ENCODE measurements at regions not wholly inside any gene's neighbourhood (a gene's known extent, or its start where the extent isn't known, plus 50 kb on each side); places are given as distances from the start of the nearest gene placed in this dataset.
"Not testable (repeated sequence)": the region's sequence is repeated elsewhere in the genome, so short reads cannot be mapped to it uniquely, and the experiment has no call there.

DNA sequence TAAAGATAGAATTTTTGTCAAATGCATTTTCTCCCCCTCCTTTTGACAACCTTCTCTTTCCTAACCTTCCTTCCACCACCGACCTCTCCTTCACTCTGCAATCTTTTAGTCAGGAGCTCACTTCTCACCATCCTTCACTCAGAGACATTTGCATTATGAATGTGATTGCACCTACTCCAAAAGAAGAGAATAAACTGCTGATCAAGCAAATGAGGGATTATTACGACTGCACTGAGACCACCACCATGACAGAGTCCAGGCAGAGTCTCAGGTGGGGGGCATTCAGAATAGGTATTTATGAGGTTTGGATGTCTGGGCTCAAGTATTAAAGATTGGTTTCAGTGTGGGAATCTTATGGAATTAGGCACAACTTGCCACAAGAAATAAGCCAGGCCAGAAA is 483.9 kb downstream of the PTH2R start:
- TF ChIP-seq, protein P1, sequence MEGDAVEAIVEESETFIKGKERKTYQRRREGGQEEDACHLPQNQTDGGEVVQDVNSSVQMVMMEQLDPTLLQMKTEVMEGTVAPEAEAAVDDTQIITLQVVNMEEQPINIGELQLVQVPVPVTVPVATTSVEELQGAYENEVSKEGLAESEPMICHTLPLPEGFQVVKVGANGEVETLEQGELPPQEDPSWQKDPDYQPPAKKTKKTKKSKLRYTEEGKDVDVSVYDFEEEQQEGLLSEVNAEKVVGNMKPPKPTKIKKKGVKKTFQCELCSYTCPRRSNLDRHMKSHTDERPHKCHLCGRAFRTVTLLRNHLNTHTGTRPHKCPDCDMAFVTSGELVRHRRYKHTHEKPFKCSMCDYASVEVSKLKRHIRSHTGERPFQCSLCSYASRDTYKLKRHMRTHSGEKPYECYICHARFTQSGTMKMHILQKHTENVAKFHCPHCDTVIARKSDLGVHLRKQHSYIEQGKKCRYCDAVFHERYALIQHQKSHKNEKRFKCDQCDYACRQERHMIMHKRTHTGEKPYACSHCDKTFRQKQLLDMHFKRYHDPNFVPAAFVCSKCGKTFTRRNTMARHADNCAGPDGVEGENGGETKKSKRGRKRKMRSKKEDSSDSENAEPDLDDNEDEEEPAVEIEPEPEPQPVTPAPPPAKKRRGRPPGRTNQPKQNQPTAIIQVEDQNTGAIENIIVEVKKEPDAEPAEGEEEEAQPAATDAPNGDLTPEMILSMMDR (IDR thresholded peaks at IDR 0.05) = no peak
- no peak for TF ChIP-seq ZFX (IDR thresholded peaks at IDR 0.05; ENCODE audit: borderline replicate concordance)
- no peak overlapping the region for H3K27ac ChIP-seq

DNA sequence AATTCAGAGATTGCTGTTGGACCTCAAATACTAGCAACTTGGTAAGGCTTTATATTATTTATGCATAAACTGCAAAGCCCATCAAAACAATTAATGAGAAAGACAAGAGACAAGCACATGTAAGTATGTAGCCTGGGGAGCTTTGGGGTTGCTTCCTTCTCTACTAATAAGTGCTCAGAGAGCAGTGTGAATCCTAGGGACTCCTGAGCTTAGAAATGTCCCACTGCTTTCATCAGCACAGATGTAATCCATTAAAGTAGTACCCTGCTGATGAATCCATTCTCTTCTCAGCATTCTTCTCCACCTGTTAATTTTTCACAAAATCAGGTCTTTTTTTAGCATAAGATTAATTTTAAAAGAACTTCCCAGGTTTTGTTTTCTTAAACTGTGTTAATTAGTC is 485.6 kb downstream of the PTH2R start:
- no peak for TF ChIP-seq ZFX (IDR thresholded peaks at IDR 0.05; ENCODE audit: borderline replicate concordance)
- TF ChIP-seq, protein P1 (IDR thresholded peaks at IDR 0.05) = no peak
- no peak overlapping the region for H3K27ac ChIP-seq

DNA sequence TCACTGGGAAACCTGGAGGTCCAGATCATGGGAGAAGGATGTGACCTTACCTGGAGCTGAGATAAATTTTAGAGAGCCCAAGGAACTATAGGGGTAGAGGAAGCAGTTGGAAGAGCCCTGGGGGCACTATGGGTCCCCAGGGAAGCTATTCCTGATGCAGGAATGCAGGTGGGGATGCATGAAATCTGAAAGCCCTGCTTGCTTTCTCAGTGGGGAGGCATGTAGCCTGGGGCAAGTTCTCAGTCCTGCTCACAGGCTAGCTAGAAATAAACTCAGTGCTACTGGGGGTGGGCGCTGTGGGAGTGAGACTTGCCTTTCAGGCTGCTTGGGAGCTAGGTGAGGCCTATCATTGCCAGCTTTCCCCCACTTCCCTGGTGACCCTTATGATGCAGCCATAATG is 499.7 kb downstream of the PTH2R start:
- no peak for TF ChIP-seq ZFX (IDR thresholded peaks at IDR 0.05; ENCODE audit: borderline replicate concordance)
- TF ChIP-seq, protein P1 (IDR thresholded peaks at IDR 0.05) = no peak
- H3K27ac ChIP-seq = no peak overlapping the region

DNA sequence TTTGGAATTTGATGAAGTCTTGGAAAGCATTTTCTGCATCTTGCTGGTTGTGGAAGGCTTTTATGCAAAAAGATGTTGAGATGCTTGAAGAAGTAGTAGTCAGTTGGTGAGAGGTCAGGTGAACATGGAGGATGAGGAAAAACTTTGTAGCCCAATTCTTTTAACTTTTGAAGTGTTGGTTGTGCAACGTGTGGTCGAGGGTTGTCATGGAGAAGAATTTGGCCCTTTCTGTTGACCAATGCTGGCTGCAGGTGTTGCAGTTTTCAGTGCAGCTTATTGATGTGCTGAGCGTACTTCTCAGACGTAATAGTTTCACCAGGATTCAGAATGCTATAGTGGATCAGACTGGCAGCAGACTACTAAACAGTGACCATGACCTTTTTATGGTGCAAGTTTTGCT is 508.4 kb upstream of the MAP2 start:
- no peak overlapping the region for H3K27ac ChIP-seq
- TF ChIP-seq, protein P1 (IDR thresholded peaks at IDR 0.05) = no peak
- no peak for TF ChIP-seq ZFX (IDR thresholded peaks at IDR 0.05; ENCODE audit: borderline replicate concordance)

DNA sequence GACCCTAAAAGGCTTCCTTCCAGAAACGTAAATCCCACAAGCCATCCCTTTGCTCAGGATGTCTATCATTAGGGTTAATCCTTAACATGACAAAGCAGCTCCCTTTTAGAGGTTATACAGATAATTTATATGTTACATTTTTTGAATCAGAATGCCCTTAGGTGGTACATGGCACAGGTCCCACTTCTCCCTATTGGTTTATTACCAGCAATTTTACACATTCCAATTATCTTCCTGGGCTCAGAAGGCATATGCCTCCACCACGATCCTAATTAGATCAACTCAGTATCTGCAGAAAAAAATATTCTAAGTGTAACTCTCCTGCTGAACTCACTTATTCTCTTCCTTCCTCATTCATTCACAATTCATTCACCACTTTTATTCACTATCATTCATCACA is 507.0 kb upstream of the MAP2 start:
- no peak for TF ChIP-seq ZFX (IDR thresholded peaks at IDR 0.05; ENCODE audit: borderline replicate concordance)
- TF ChIP-seq, protein P1 (IDR thresholded peaks at IDR 0.05) = no peak
- no peak overlapping the region for H3K27ac ChIP-seq

DNA sequence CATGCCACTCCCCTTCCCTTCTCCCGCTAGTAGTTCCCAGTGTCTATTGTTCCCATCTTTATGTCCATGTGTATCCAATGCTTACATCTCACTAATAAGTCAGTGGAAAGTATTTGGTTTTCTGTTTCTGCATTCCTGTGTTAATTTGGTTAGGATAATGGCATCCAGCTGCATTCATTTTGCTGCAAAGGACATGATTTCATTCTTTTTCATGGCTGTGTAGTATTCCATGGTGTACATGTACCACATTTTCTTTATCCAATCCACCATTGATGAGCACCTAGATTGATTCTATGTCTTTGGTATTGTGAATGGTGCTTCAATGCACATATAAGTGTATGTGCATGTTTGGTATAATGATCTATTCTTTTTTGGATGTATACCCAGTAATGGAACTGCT is 502.5 kb upstream of the MAP2 start:
- not testable (repeated sequence) for H3K27ac ChIP-seq

DNA sequence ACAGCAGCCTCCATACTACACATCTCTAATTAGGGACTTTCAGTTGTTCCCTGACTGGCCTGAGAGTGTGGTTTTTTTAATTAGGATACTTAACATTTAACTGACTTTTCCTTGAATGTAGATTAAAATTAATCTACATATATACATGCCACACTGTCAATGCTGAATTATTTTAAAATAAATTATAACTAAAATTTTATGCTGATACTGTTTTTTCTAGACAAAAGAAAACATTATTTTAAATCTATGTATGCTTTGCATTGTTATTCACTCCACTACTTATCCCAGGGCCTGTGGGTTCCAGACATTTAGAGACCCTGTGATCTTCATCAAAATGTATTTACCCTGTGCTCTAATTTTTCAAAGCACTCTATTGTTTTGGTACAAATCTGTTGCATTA is 496.0 kb upstream of the MAP2 start:
- no peak overlapping the region for H3K27ac ChIP-seq
- TF ChIP-seq ZFX (IDR thresholded peaks at IDR 0.05; ENCODE audit: borderline replicate concordance) = no peak
- TF ChIP-seq, protein P1 (IDR thresholded peaks at IDR 0.05) = no peak

DNA sequence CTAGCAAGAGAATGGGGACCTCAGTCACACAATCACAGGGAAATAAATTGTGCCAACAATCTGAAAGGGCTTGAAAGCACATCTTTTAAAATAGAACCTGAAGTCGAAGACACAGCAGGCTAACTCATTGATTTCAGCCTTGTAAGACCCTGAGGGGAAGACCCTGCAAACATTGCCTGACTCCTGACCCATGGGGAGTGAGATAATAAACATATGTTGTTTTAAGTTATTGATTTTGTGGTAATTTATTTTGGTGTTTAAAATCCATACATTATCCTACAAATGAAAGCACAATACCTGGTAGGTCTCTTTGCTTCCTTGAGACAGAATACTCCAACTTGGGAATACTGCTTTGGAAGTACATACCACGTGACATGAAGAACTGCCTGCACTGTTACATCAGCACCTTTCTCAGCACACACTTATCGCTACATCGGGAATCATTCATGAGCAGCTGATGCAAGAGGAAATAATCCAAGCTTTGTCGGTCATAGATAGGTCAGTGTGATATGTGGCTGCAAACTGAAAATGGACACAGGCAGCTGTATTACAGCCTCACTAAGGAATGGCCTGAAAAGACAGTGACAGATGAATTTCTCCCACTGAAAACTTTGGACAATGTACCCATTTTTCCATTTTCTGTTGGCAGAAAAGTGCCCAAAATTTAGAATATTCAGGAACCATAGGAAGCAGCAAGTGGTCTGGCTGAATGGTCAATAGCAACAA is 494.5 kb upstream of the MAP2 start:
- TF ChIP-seq, protein P1 (IDR thresholded peaks at IDR 0.05) = no peak
- no peak for TF ChIP-seq ZFX (IDR thresholded peaks at IDR 0.05; ENCODE audit: borderline replicate concordance)
- no peak overlapping the region for H3K27ac ChIP-seq

Measured in 22Rv1 (cell line).